HG02852 (cell line): ENCODE measurements at regions not wholly inside any gene's neighbourhood (a gene's known extent, or its start where the extent isn't known, plus 50 kb on each side); places are given as distances from the start of the nearest gene placed in this dataset.

Experiments used
- ATAC-seq: cut with Tn5 transposase; IDR thresholded peaks from one replicate; pipeline ENCODE4 v1.9.1; 2021; ENCODE audit warnings: mild to moderate bottlenecking, moderate library complexity; ENCODE audit not compliant: unreplicated experiment

GRCh38 chr5:158559066-158559465 lies 540.6 kb downstream of the EBF1 start:
- ATAC-seq, result no peak

- no peak for ATAC-seq
These were observed 545.8 kb downstream of the EBF1 start for GRCh38 chr5:158553962-158554336.

GRCh38 chr5:158553195-158553961 lies 546.3 kb downstream of the EBF1 start:
- ATAC-seq, result no peak

GRCh38 chr5:158552241-158552640 lies 547.5 kb downstream of the EBF1 start:
- no peak for ATAC-seq

- ATAC-seq, result no peak
These were observed 550.4 kb downstream of the EBF1 start for GRCh38 chr5:158549311-158549710.

- no peak for ATAC-seq
These were observed 553.0 kb downstream of the EBF1 start for GRCh38 chr5:158546748-158547147.

GRCh38 chr5:158545949-158546530 lies 553.7 kb downstream of the EBF1 start:
- no peak for ATAC-seq

- ATAC-seq, result no peak
These were observed 555.1 kb downstream of the EBF1 start for GRCh38 chr5:158544388-158545339.

GRCh38 chr5:158543539-158544387 lies 556.0 kb downstream of the EBF1 start:
- no peak for ATAC-seq

- no peak for ATAC-seq
These were observed 558.0 kb downstream of the EBF1 start for GRCh38 chr5:158541536-158542297.

- peak; percentile 82 for ATAC-seq
These were observed 561.1 kb downstream of the EBF1 start for GRCh38 chr5:158538506-158539074.

- ATAC-seq, result no peak
These were observed 562.4 kb downstream of the EBF1 start for GRCh38 chr5:158537366-158537765.

GRCh38 chr5:158534203-158534602 lies 565.5 kb downstream of the EBF1 start:
- no peak for ATAC-seq

GRCh38 chr5:158532739-158533138 lies 567.0 kb downstream of the EBF1 start:
- no peak for ATAC-seq

- ATAC-seq, result no peak
These were observed 567.9 kb downstream of the EBF1 start for GRCh38 chr5:158531860-158532259.

GRCh38 chr5:158530115-158530514 lies 569.6 kb downstream of the EBF1 start:
- no peak for ATAC-seq

- ATAC-seq, result no peak
These were observed 570.3 kb downstream of the EBF1 start for GRCh38 chr5:158529454-158529853.

- no peak for ATAC-seq
These were observed 574.1 kb downstream of the EBF1 start for GRCh38 chr5:158525663-158526062.

- no peak for ATAC-seq
These were observed 575.6 kb downstream of the EBF1 start for GRCh38 chr5:158524070-158524469.

- no peak for ATAC-seq
These were observed 576.9 kb downstream of the EBF1 start for GRCh38 chr5:158522776-158523175.
